ENCODE measurements at regions not wholly inside any gene's neighbourhood (a gene's known extent, or its start where the extent isn't known, plus 50 kb on each side); places are given as distances from the start of the nearest gene placed in this dataset.

DNA sequence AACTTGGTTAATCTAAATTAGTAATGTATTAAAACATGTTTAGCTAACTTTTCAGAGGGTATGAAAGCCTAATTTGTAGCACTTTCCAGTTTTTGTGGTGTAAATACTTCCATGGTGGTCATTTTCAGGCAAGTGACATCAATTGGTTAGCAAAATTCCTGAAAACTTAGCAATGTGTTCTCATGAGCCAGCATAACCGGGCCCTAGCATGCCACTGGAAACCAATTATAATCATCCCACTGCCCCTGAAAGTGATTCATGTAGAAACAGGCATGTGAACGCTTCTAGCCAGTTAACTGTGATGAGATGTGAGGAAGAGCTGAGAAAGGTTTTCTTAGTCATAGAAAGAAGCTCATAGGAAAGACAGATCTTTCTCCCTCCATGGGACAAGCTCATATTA lies 417.2 kb downstream of the TLR4 start:
- Mint-ChIP-seq H3K27ac (ENCODE audit: unreplicated experiment) (no peak overlapping the region), H3K4me3 (ENCODE audit: unreplicated experiment) (no peak overlapping the region), H3K27me3 (ENCODE audit: insufficient read depth, unreplicated experiment) (no peaks in the 10 kb centered on the region), H3K36me3 (ENCODE audit: insufficient read depth, unreplicated experiment) (no peaks in the 10 kb centered on the region), H3K4me1 (ENCODE audit: low read depth, unreplicated experiment) (no peaks in the 10 kb centered on the region), H3K9me3 (ENCODE audit: unreplicated experiment) (no peaks in the 10 kb centered on the region)
- Histone ChIP-seq H3K4me3 (ENCODE audit: low read depth, low read length) (no peak overlapping the region), H3K9me3 (no peaks in the 10 kb centered on the region), H3K36me3 (ENCODE audit: control insufficient read depth, insufficient read depth, low read length) (no peaks in the 10 kb centered on the region), H3K27me3 (replicated peaks; ENCODE audit: control insufficient read depth, insufficient read depth, low read length) (no peaks in the 10 kb centered on the region), H3K4me1 (no peaks in the 10 kb centered on the region)
- TF ChIP-seq, protein P1, sequence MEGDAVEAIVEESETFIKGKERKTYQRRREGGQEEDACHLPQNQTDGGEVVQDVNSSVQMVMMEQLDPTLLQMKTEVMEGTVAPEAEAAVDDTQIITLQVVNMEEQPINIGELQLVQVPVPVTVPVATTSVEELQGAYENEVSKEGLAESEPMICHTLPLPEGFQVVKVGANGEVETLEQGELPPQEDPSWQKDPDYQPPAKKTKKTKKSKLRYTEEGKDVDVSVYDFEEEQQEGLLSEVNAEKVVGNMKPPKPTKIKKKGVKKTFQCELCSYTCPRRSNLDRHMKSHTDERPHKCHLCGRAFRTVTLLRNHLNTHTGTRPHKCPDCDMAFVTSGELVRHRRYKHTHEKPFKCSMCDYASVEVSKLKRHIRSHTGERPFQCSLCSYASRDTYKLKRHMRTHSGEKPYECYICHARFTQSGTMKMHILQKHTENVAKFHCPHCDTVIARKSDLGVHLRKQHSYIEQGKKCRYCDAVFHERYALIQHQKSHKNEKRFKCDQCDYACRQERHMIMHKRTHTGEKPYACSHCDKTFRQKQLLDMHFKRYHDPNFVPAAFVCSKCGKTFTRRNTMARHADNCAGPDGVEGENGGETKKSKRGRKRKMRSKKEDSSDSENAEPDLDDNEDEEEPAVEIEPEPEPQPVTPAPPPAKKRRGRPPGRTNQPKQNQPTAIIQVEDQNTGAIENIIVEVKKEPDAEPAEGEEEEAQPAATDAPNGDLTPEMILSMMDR (IDR thresholded peaks at IDR 0.05; ENCODE audit: insufficient read depth in 1 of 2, low read depth in 1 of 2, low read length in 1 of 2, severe bottlenecking in 1 of 2, unreplicated experiment in 1 of 2) = no peak
- intact Hi-C loops (cut with micrococcal nuclease; ENCODE audit: unreplicated experiment) = no loop called here
- ChIA-PET CTCF (no interaction called here), POLR2A (interaction anchor here (0.6 kb wide), 1 partner anchor 43 kb away, joined by 4 read pairs; no protein-coding TSS in a partner anchor)
- no TSS peak for BruUV-seq (replicated peaks)
- DNase-seq = no peak

DNA sequence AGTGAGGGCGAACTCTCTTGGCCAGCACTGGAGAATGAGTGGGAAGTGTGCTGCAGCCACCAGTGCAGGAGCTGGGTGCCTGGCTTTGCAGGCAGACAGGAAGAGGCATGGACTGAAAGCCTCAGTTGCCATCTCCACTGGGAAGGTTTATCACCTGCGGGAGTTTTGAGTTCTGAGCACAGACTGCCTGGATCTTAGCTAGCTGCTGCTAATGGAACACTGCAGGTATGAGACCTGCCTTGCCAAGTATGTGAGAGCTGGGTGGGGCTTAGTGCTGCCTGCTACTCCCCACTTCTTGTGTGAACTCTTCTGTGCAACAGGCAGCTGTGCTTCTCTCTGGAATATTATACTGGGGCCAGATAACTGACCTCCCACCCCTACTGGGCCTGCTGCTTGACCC lies 424.1 kb downstream of the TLR4 start:
- CTCF ChIA-PET = no interaction called here
- no peak for DNase-seq
- intact Hi-C loops (cut with micrococcal nuclease; ENCODE audit: unreplicated experiment) = no loop called here
- H3K4me3 ChIP-seq (ENCODE audit: low read depth, low read length) = no peak overlapping the region
- Mint-ChIP-seq H3K36me3 (ENCODE audit: insufficient read depth, unreplicated experiment) (no peaks in the 10 kb centered on the region), H3K9me3 (ENCODE audit: unreplicated experiment) (no peaks in the 10 kb centered on the region), H3K27me3 (ENCODE audit: insufficient read depth, unreplicated experiment) (no peaks in the 10 kb centered on the region), H3K4me1 (ENCODE audit: low read depth, unreplicated experiment) (no peaks in the 10 kb centered on the region), H3K27ac (ENCODE audit: unreplicated experiment) (no peak overlapping the region), H3K4me3 (ENCODE audit: unreplicated experiment) (no peak overlapping the region)
- BruUV-seq (replicated peaks) = no TSS peak
- H3K27me3 ChIP-seq (replicated peaks; ENCODE audit: control insufficient read depth, insufficient read depth, low read length) = no peaks in the 10 kb centered on the region
- TF ChIP-seq, protein P1 (IDR thresholded peaks at IDR 0.05; ENCODE audit: insufficient read depth in 1 of 2, low read depth in 1 of 2, low read length in 1 of 2, severe bottlenecking in 1 of 2, unreplicated experiment in 1 of 2) = no peak
- POLR2A ChIA-PET = no interaction called here
- no peaks in the 10 kb centered on the region for H3K36me3 ChIP-seq (ENCODE audit: control insufficient read depth, insufficient read depth, low read length)
- no peaks in the 10 kb centered on the region for H3K9me3 ChIP-seq
- H3K4me1 ChIP-seq = no peaks in the 10 kb centered on the region

DNA sequence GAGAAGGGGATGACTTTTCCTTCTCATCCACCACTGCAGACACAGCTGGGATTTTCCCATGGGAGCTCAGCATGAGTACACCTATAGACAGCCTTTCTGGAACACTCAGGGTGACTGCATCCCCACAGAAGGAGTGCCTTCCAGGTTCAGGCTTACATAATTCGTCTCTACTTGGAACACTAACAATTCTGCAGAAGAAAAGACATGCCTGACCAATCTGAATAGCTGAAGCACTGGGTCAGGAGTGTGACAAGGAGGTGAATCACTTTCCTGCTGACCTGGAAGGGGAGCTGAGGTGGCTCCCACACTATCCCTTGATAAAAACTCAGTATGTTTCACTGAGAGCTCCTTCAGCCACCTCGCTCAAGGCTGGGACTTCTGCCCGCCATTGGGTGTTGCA lies 425.3 kb downstream of the TLR4 start:
- CTCF ChIA-PET = no interaction called here
- Mint-ChIP-seq H3K27ac (ENCODE audit: unreplicated experiment) (no peak overlapping the region), H3K4me3 (ENCODE audit: unreplicated experiment) (no peak overlapping the region), H3K36me3 (ENCODE audit: insufficient read depth, unreplicated experiment) (no peaks in the 10 kb centered on the region), H3K27me3 (ENCODE audit: insufficient read depth, unreplicated experiment) (no peaks in the 10 kb centered on the region), H3K4me1 (ENCODE audit: low read depth, unreplicated experiment) (no peaks in the 10 kb centered on the region), H3K9me3 (ENCODE audit: unreplicated experiment) (no peaks in the 10 kb centered on the region)
- intact Hi-C loops (cut with micrococcal nuclease; ENCODE audit: unreplicated experiment) = no loop called here
- BruUV-seq (replicated peaks) = no TSS peak
- TF ChIP-seq, protein P1 (IDR thresholded peaks at IDR 0.05; ENCODE audit: insufficient read depth in 1 of 2, low read depth in 1 of 2, low read length in 1 of 2, severe bottlenecking in 1 of 2, unreplicated experiment in 1 of 2) = no peak
- POLR2A ChIA-PET = no interaction called here
- no peaks in the 10 kb centered on the region for H3K36me3 ChIP-seq (ENCODE audit: control insufficient read depth, insufficient read depth, low read length)
- H3K4me1 ChIP-seq = no peaks in the 10 kb centered on the region
- no peaks in the 10 kb centered on the region for H3K27me3 ChIP-seq (replicated peaks; ENCODE audit: control insufficient read depth, insufficient read depth, low read length)
- no peak for DNase-seq
- no peak overlapping the region for H3K4me3 ChIP-seq (ENCODE audit: low read depth, low read length)
- no peaks in the 10 kb centered on the region for H3K9me3 ChIP-seq

All from Caco-2 (cell line).